Fibroblast of villous mesenchyme (primary cell): ENCODE measurements at regions not wholly inside any gene's neighbourhood (a gene's known extent, or its start where the extent isn't known, plus 50 kb on each side); places are given as distances from the start of the nearest gene placed in this dataset.

Experiments
- DNase-seq: peaks from one replicate; pipeline ENCODE4 v3.0.0-alpha.2; 2010; ENCODE audit warnings: low read depth
- H3K4me3 ChIP-seq: 2 replicates; pipeline ENCODE4 v1.5.1; 2011; ENCODE audit warnings: low read depth, mild to moderate bottlenecking, low read length
- TF ChIP-seq, protein P1 (sequence below): IDR thresholded peaks from 2 replicates; pipeline ENCODE4 v1.5.1; 2012; ENCODE audit warnings: low read depth, mild to moderate bottlenecking, low read length; ENCODE audit not compliant: insufficient read depth

GRCh38 chr17:33679595-33679994 is 386.5 kb upstream of the ASIC2 start:
- TF ChIP-seq, protein P1, sequence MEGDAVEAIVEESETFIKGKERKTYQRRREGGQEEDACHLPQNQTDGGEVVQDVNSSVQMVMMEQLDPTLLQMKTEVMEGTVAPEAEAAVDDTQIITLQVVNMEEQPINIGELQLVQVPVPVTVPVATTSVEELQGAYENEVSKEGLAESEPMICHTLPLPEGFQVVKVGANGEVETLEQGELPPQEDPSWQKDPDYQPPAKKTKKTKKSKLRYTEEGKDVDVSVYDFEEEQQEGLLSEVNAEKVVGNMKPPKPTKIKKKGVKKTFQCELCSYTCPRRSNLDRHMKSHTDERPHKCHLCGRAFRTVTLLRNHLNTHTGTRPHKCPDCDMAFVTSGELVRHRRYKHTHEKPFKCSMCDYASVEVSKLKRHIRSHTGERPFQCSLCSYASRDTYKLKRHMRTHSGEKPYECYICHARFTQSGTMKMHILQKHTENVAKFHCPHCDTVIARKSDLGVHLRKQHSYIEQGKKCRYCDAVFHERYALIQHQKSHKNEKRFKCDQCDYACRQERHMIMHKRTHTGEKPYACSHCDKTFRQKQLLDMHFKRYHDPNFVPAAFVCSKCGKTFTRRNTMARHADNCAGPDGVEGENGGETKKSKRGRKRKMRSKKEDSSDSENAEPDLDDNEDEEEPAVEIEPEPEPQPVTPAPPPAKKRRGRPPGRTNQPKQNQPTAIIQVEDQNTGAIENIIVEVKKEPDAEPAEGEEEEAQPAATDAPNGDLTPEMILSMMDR: no peak
- DNase-seq: no peak
- H3K4me3 ChIP-seq: no peak overlapping the region

GRCh38 chr17:33680472-33680871 is 387.4 kb upstream of the ASIC2 start:
- H3K4me3 ChIP-seq: no peak overlapping the region
- TF ChIP-seq, protein P1: no peak
- DNase-seq: no peak

DNA sequence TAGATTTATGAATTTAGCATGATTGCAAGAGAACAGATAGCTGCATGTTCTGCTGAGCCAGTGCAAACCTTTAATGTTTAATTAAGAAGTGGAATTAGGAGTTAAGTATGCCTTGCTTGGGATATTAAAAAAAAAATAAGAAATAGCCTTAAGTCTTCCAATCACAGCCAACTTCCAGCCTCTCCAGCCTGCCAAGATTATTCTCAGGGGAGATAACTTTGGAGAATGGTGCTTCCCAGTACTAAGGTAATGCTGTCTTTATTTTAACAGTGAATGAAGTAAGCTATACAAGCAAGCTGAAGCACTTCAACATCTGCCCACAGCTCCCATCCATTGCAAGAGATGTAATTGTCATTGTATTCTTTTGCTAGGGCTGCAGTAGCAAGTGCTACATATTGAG is 389.5 kb upstream of the ASIC2 start:
- TF ChIP-seq, protein P1: no peak
- H3K4me3 ChIP-seq: no peak overlapping the region
- DNase-seq: no peak

- H3K4me3 ChIP-seq: no peak overlapping the region
- no peak for DNase-seq
- TF ChIP-seq, protein P1: no peak
These were observed 391.6 kb upstream of the ASIC2 start for GRCh38 chr17:33684735-33685134.

DNA sequence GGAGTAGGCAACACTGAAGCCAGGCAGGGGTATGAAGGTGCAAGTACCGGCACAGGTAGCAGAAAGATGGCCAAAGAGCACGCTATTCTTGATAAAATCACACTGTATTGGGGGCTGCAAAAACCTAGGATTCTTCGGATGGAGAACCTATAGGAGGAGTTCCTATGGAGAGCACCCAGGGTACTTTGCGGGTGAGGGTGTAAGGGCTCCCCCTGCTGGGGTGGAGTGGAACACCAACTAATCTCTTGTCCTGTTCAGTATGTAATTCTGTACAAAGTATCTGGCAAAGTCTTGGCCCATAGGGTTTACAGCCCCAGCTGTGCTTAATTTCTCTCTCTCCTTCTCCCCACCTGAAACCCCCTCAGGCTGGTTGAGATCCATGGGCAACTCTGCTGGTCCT is 393.1 kb upstream of the ASIC2 start:
- no peak for DNase-seq
- H3K4me3 ChIP-seq: no peak overlapping the region
- TF ChIP-seq, protein P1: no peak

- TF ChIP-seq, protein P1: no peak
- DNase-seq: no peak
These were observed 394.7 kb upstream of the ASIC2 start for GRCh38 chr17:33687831-33688230.

GRCh38 chr17:33688771-33689170 is 395.7 kb upstream of the ASIC2 start:
- no peak for DNase-seq
- TF ChIP-seq, protein P1: no peak

More at GRCh38 chr17:33687831-33688230, 394.7 kb upstream of the ASIC2 start:
- H3K4me3 ChIP-seq: no peak overlapping the region

More at GRCh38 chr17:33688771-33689170, 395.7 kb upstream of the ASIC2 start:
- H3K4me3 ChIP-seq: no peak overlapping the region
